ENCODE measurements at regions not wholly inside any gene's neighbourhood (a gene's known extent, or its start where the extent isn't known, plus 50 kb on each side); places are given as distances from the start of the nearest gene placed in this dataset.

GRCh38 chr1:10868599-10868965 is 72.1 kb upstream of the CASZ1 start:
- Mint-ChIP-seq H3K27me3 (peaks cover 46% of the 10 kb centered on the region), H3K36me3 (no peaks in the 10 kb centered on the region), H3K27ac (no peak overlapping the region), H3K4me1 (ENCODE audit: unreplicated experiment) (peaks cover 34% of the 10 kb centered on the region), H3K9me3 (no peaks in the 10 kb centered on the region), H3K4me3 (no peak overlapping the region)
- no peak for DNase-seq (ENCODE audit: extremely low spot score, unreplicated experiment)
- no peak for TF ChIP-seq CTCF (conservative IDR thresholded peaks at IDR 0.05)

- Mint-ChIP-seq H3K27me3 (peaks cover 33% of the 10 kb centered on the region), H3K4me3 (no peak overlapping the region), H3K27ac (no peak overlapping the region), H3K4me1 (ENCODE audit: unreplicated experiment) (peaks cover 21% of the 10 kb centered on the region), H3K9me3 (no peaks in the 10 kb centered on the region), H3K36me3 (no peaks in the 10 kb centered on the region)
- DNase-seq (ENCODE audit: extremely low spot score, unreplicated experiment) = no peak
- TF ChIP-seq CTCF (conservative IDR thresholded peaks at IDR 0.05) = no peak
These were observed 73.5 kb upstream of the CASZ1 start for GRCh38 chr1:10869933-10870332.

- Mint-ChIP-seq H3K27ac (no peak overlapping the region), H3K27me3 (peaks cover 27% of the 10 kb centered on the region), H3K9me3 (no peaks in the 10 kb centered on the region), H3K4me3 (peak overlapping the region; percentile 0), H3K4me1 (ENCODE audit: unreplicated experiment) (peaks cover 14% of the 10 kb centered on the region), H3K36me3 (no peaks in the 10 kb centered on the region)
- TF ChIP-seq CTCF (conservative IDR thresholded peaks at IDR 0.05) = no peak
- DNase-seq (ENCODE audit: extremely low spot score, unreplicated experiment) = no peak
These were observed 74.1 kb upstream of the CASZ1 start for GRCh38 chr1:10870493-10871096.

- no peak overlapping the region for H3K27ac Mint-ChIP-seq
- no peak for TF ChIP-seq CTCF (conservative IDR thresholded peaks at IDR 0.05)
- H3K36me3 Mint-ChIP-seq = no peaks in the 10 kb centered on the region
- H3K4me3 Mint-ChIP-seq = no peak overlapping the region
- H3K9me3 Mint-ChIP-seq = no peaks in the 10 kb centered on the region
- DNase-seq (ENCODE audit: extremely low spot score, unreplicated experiment) = no peak
- H3K4me1 Mint-ChIP-seq (ENCODE audit: unreplicated experiment) = peaks cover under 1% of the 10 kb centered on the region
- peaks cover 11% of the 10 kb centered on the region for H3K27me3 Mint-ChIP-seq
These were observed 76.7 kb upstream of the CASZ1 start for GRCh38 chr1:10873189-10873588.

- Mint-ChIP-seq H3K4me3 (no peak overlapping the region), H3K27me3 (peaks cover 6% of the 10 kb centered on the region), H3K4me1 (ENCODE audit: unreplicated experiment) (no peaks in the 10 kb centered on the region), H3K27ac (no peak overlapping the region), H3K9me3 (no peaks in the 10 kb centered on the region), H3K36me3 (no peaks in the 10 kb centered on the region)
- DNase-seq (ENCODE audit: extremely low spot score, unreplicated experiment) = no peak
- TF ChIP-seq CTCF (conservative IDR thresholded peaks at IDR 0.05) = no peak
These were observed 77.9 kb upstream of the CASZ1 start for GRCh38 chr1:10874351-10874750.

- no peak for TF ChIP-seq CTCF (conservative IDR thresholded peaks at IDR 0.05)
- H3K4me1 Mint-ChIP-seq (ENCODE audit: unreplicated experiment) = peaks cover 5% of the 10 kb centered on the region
- H3K4me3 Mint-ChIP-seq = no peak overlapping the region
- no peaks in the 10 kb centered on the region for H3K9me3 Mint-ChIP-seq
- no peak overlapping the region for H3K27ac Mint-ChIP-seq
- H3K27me3 Mint-ChIP-seq = no peaks in the 10 kb centered on the region
- no peak for DNase-seq (ENCODE audit: extremely low spot score, unreplicated experiment)
- no peaks in the 10 kb centered on the region for H3K36me3 Mint-ChIP-seq
These were observed 81.4 kb upstream of the CASZ1 start for GRCh38 chr1:10877894-10878293.
